IMR-90 (cell line): ENCODE measurements at regions not wholly inside any gene's neighbourhood (a gene's known extent, or its start where the extent isn't known, plus 50 kb on each side); places are given as distances from the start of the nearest gene placed in this dataset.

Source experiments
- ATAC-seq: fragments of 200-7000 bp; cut with Tn5 transposase; 2 replicates; pipeline ENCODE4 v1.9.1; 2020; ENCODE audit warnings: low read depth, mild to moderate bottlenecking, moderate library complexity
- BruUV-seq: library from RNA; stranded (reverse); fragments of 400-500 nt; replicated peaks from 2 replicates; lab custom pipeline; 2021; lab: Mats Ljungman, UMichigan
- CTCF ChIA-PET: fragments of 300-600 bp; formaldehyde crosslinking; extraction: SDS; loops from one replicate; lab custom pipeline; 2021; ENCODE audit warnings: antibody characterized with exemption; lab: Yijun Ruan, JAX
- POLR2A ChIA-PET: fragments of 300-600 bp; sonication (Branson Sonifier 250); formaldehyde crosslinking; loops from one replicate; lab custom pipeline; 2022; ENCODE audit warnings: antibody characterized with exemption; ENCODE audit not compliant: unreplicated experiment; lab: Charles Lee
- DNase-seq: peaks from one replicate; pipeline ENCODE4 v3.0.0; 2013
- H2AFZ ChIP-seq: replicated peaks from 2 replicates; pipeline ENCODE3; 2013; ENCODE audit warnings: low read length, mild to moderate bottlenecking; ENCODE audit not compliant: poor library complexity
- H2AK5ac ChIP-seq: 2 replicates; pipeline ENCODE4 v1.6.1; 2013; ENCODE audit warnings: low read depth, low read length, inconsistent platforms
- H2AK9ac ChIP-seq: replicated peaks from 2 replicates; pipeline ENCODE3; 2013; ENCODE audit warnings: mild to moderate bottlenecking, low read depth, low read length, moderate library complexity; ENCODE audit not compliant: poor library complexity
- H2BK120ac ChIP-seq: 2 replicates; pipeline ENCODE4 v1.6.1; 2013; ENCODE audit warnings: low read depth, low read length, inconsistent platforms
- H2BK15ac ChIP-seq: 3 replicates; pipeline ENCODE4 v1.6.1; 2013; ENCODE audit warnings: low read depth, low read length, inconsistent platforms
- H2BK20ac ChIP-seq: 2 replicates; pipeline ENCODE4 v1.6.1; 2013; ENCODE audit warnings: low read depth, mild to moderate bottlenecking, inconsistent platforms, low read length, moderate library complexity
- H2BK5ac ChIP-seq: 2 replicates; pipeline ENCODE4 v1.6.1; 2013; ENCODE audit warnings: mild to moderate bottlenecking, low read depth, low read length, inconsistent platforms; ENCODE audit not compliant: poor library complexity, severe bottlenecking
- H3K14ac ChIP-seq: replicated peaks from 2 replicates; pipeline ENCODE4 v1.6.1; 2013; ENCODE audit warnings: low read depth, low read length, inconsistent platforms
- H3K18ac ChIP-seq: 2 replicates; pipeline ENCODE4 v1.6.1; 2013; ENCODE audit warnings: low read depth, low read length, control low read depth
- H3K23ac ChIP-seq: 2 replicates; pipeline ENCODE4 v1.6.1; 2013; ENCODE audit warnings: low read depth, low read length, inconsistent platforms
- H3K27ac ChIP-seq: 2 replicates; pipeline ENCODE4 v1.5.1; 2013; ENCODE audit warnings: mild to moderate bottlenecking, control low read depth, low read length; ENCODE audit not compliant: insufficient read depth
- H3K27me3 ChIP-seq: 2 replicates; pipeline ENCODE4 v1.6.1; 2013; ENCODE audit warnings: low read length; ENCODE audit not compliant: control insufficient read depth, insufficient read depth
- H3K36me3 ChIP-seq: 2 replicates; pipeline ENCODE4 v1.6.1; 2013; ENCODE audit warnings: low read length, mixed read lengths; ENCODE audit not compliant: control insufficient read depth, insufficient read depth
- H3K4ac ChIP-seq: 2 replicates; pipeline ENCODE4 v1.6.1; 2013; ENCODE audit warnings: low read depth, low read length, inconsistent platforms
- H3K4me1 ChIP-seq: 2 replicates; pipeline ENCODE4 v1.6.1; 2013; ENCODE audit warnings: low read length, mixed read lengths; ENCODE audit not compliant: control insufficient read depth, insufficient read depth
- H3K4me2 ChIP-seq: 2 replicates; pipeline ENCODE4 v1.6.1; 2013; ENCODE audit warnings: low read depth, mild to moderate bottlenecking, control low read depth, low read length, moderate library complexity
- H3K4me3 ChIP-seq: 2 replicates; pipeline ENCODE4 v1.5.1; 2013; ENCODE audit warnings: low read depth, mild to moderate bottlenecking, control low read depth, low read length, moderate library complexity; ENCODE audit not compliant: insufficient read depth
- H3K56ac ChIP-seq: 2 replicates; pipeline ENCODE4 v1.6.1; 2013; ENCODE audit warnings: low read length, inconsistent platforms; ENCODE audit not compliant: insufficient read depth; ENCODE audit errors: extremely low read depth
- H3K79me1 ChIP-seq, 2 experiments: 2 replicates each; pipeline ENCODE4 v1.6.1; 2013; ENCODE audit warnings: low read length in 2 of 2, inconsistent platforms in 1 of 2, low read depth in 1 of 2
- H3K9ac ChIP-seq: 2 replicates; pipeline ENCODE4 v1.6.1; 2013; ENCODE audit warnings: low read depth, low read length, control low read depth
- H3K9me1 ChIP-seq: 2 replicates; pipeline ENCODE4 v1.6.1; 2013; ENCODE audit warnings: low read length, inconsistent platforms; ENCODE audit not compliant: insufficient read depth
- H3K9me3 ChIP-seq: 2 replicates; pipeline ENCODE4 v1.6.1; 2013; ENCODE audit warnings: low read length; ENCODE audit not compliant: control insufficient read depth, insufficient read depth
- H4K20me1 ChIP-seq: 2 replicates; pipeline ENCODE4 v1.6.1; 2013; ENCODE audit warnings: low read length, inconsistent platforms; ENCODE audit not compliant: insufficient read depth
- H4K5ac ChIP-seq: 2 replicates; pipeline ENCODE4 v1.6.1; 2013; ENCODE audit warnings: mild to moderate bottlenecking, low read depth, low read length, control low read depth
- H4K8ac ChIP-seq, 2 experiments: 2 replicates each; pipeline ENCODE4 v1.6.1; 2013; ENCODE audit warnings: low read depth in 2 of 2, low read length in 2 of 2, control low read depth in 1 of 2, inconsistent platforms in 1 of 2
- H4K91ac ChIP-seq: 2 replicates; pipeline ENCODE4 v1.6.1; 2013; ENCODE audit warnings: low read depth, low read length, inconsistent platforms; ENCODE audit not compliant: insufficient read depth
- BHLHE40 ChIP-seq: fragments of 150-350 bp; IDR thresholded peaks from 2 replicates; pipeline ENCODE4 v1.6.1; 2016; ENCODE audit warnings: mild to moderate bottlenecking, low read depth, low read length
- CEBPB ChIP-seq: IDR thresholded peaks from 2 replicates; pipeline ENCODE4 v1.6.1; 2012; ENCODE audit warnings: low read depth, low read length, improper control_type of control experiment
- CHD1 ChIP-seq: IDR thresholded peaks from 2 replicates; pipeline ENCODE4 v1.6.1; 2012; ENCODE audit warnings: low read depth, low read length, improper control_type of control experiment
- ELK1 ChIP-seq: fragments of 150-350 bp; IDR thresholded peaks from 2 replicates; pipeline ENCODE4 v1.6.1; 2016; ENCODE audit warnings: low read depth, mild to moderate bottlenecking, low read length, moderate library complexity, borderline replicate concordance
- FOS ChIP-seq: fragments of 150-350 bp; IDR thresholded peaks from 2 replicates; pipeline ENCODE4 v1.6.1; 2016; ENCODE audit warnings: low read depth, low read length
- MAFK ChIP-seq: IDR thresholded peaks from 2 replicates; pipeline ENCODE4 v1.6.1; 2012; ENCODE audit warnings: low read depth, low read length, improper control_type of control experiment
- MAZ ChIP-seq: IDR thresholded peaks from 2 replicates; pipeline ENCODE4 v1.6.1; 2012; ENCODE audit warnings: low read depth, mild to moderate bottlenecking, low read length, improper control_type of control experiment, moderate library complexity, borderline replicate concordance
- MXI1 ChIP-seq: IDR thresholded peaks from 2 replicates; pipeline ENCODE4 v1.6.1; 2012; ENCODE audit warnings: low read depth, mild to moderate bottlenecking, low read length, moderate library complexity, borderline replicate concordance
- NFE2L2 ChIP-seq: fragments of 150-350 bp; IDR thresholded peaks from 2 replicates; pipeline ENCODE4 v1.6.1; 2016; ENCODE audit warnings: low read depth, mild to moderate bottlenecking, low read length
- POLR2A ChIP-seq: IDR thresholded peaks from 2 replicates; pipeline ENCODE4 v1.6.1; 2012; ENCODE audit warnings: mild to moderate bottlenecking, low read depth, low read length
- RAD21 ChIP-seq: IDR thresholded peaks from 2 replicates; pipeline ENCODE4 v1.6.1; 2012; ENCODE audit warnings: low read length, improper control_type of control experiment
- RCOR1 ChIP-seq: IDR thresholded peaks from 2 replicates; pipeline ENCODE4 v1.6.1; 2012; ENCODE audit warnings: mild to moderate bottlenecking, low read length, improper control_type of control experiment; ENCODE audit not compliant: insufficient replicate concordance
- RFX5 ChIP-seq: IDR thresholded peaks from 2 replicates; pipeline ENCODE4 v1.8.0; 2012; ENCODE audit warnings: low read depth, mild to moderate bottlenecking, low read length, moderate library complexity
- SMC3 ChIP-seq: fragments of 150-350 bp; IDR thresholded peaks from 2 replicates; pipeline ENCODE4 v1.6.1; 2016; ENCODE audit warnings: low read depth, mild to moderate bottlenecking, antibody characterized with exemption, low read length, moderate library complexity
- USF2 ChIP-seq: fragments of 150-350 bp; IDR thresholded peaks from 2 replicates; pipeline ENCODE4 v1.6.1; 2017; ENCODE audit warnings: mild to moderate bottlenecking, antibody characterized with exemption, low read length, low read depth
- WGBS, 2 experiments: methylation state at CpG; one replicate each; pipeline versions ENCODE4 v1.1.5 to v1.1.7; 2013; ENCODE audit warnings: missing lambda C conversion rate in 2 of 2; ENCODE audit not compliant: insufficient read length in 1 of 2; ENCODE audit errors: extremely low coverage in 2 of 2; 5-methylcytosine and 5-hydroxymethylcytosine counted together
- dilution Hi-C: fragments of 300-500 bp; cut with HindIII; formaldehyde crosslinking; loops from one replicate; pipeline ENCODE4 v1.14.3; 2018; ENCODE audit warnings: low sequenced_read_pairs; ENCODE audit not compliant: unreplicated experiment
- in situ Hi-C: fragments of 300-500 bp; cut with MboI; formaldehyde crosslinking; loops from 3 replicates; pipeline ENCODE4 v1.14.3; 2019; ENCODE audit warnings: low sequenced_read_pairs, inconsistent platforms, mixed read lengths
- intact Hi-C: fragments of 100-400 bp; cut with micrococcal nuclease; formaldehyde crosslinking; loops from 2 replicates; pipeline ENCODE4 v1.10.0; 2022
- TF ChIP-seq, protein P1 (sequence below): conservative IDR thresholded peaks from 2 replicates; pipeline ENCODE4 v1.5.1; 2012; ENCODE audit warnings: mild to moderate bottlenecking, low read depth, low read length, improper control_type of control experiment

DNA sequence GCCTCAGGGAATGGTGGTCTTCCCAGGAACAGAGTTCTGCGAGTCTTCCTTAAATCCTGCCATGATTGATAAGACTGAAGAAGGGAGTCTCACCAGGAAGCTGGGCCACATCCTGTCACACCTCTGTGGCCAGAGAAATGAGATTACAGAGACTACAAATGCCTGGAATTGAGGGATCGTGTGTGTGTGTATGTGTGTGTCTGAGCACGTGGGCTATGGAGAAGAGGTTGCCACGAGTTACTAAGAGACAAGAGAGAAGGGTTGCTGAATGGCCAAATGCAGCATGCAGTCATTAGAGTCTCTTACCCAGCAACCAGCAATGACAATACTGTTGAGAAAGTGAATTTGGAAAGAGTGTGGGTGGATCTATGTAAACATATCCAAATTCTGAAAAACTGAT lies 443.1 kb downstream of the MFSD1 start:
- ChIA-PET POLR2A (no interaction called here), CTCF (no interaction called here)
- H3K79me1 ChIP-seq: no peaks in the 10 kb centered on the region
- H3K9me1 ChIP-seq: no peaks in the 10 kb centered on the region
- BruUV-seq: no TSS peak
- H2BK20ac ChIP-seq: no peak overlapping the region
- no peak overlapping the region for H4K8ac ChIP-seq
- no peak overlapping the region for H4K5ac ChIP-seq
- H3K4ac ChIP-seq: no peak overlapping the region
- no peak overlapping the region for H2BK5ac ChIP-seq
- no peak overlapping the region for H2AK9ac ChIP-seq
- no peak overlapping the region for H2BK120ac ChIP-seq
- no peak overlapping the region for H3K4me2 ChIP-seq
- no peak overlapping the region for H3K23ac ChIP-seq
- no peak overlapping the region for H3K56ac ChIP-seq
- ATAC-seq (no peak), DNase-seq (no peak)
- no peaks in the 10 kb centered on the region for H4K20me1 ChIP-seq
- H3K36me3 ChIP-seq: no peaks in the 10 kb centered on the region
- H3K9me3 ChIP-seq: no peaks in the 10 kb centered on the region
- no peak overlapping the region for H3K4me3 ChIP-seq
- H3K9ac ChIP-seq: no peak overlapping the region
- no peak overlapping the region for H2AK5ac ChIP-seq
- dilution Hi-C loops (no loop called here), intact Hi-C loops (no loop called here), in situ Hi-C loops (no loop called here)
- no peaks in the 10 kb centered on the region; the same call in 1 of the 2 replicates for H3K27me3 ChIP-seq
- no peaks in the 10 kb centered on the region for H3K4me1 ChIP-seq
- no peak overlapping the region for H2BK15ac ChIP-seq
- no peak overlapping the region for H3K27ac ChIP-seq
- H3K14ac ChIP-seq: no peak overlapping the region
- no peak for TF ChIP-seq NFE2L2
- no peak for TF ChIP-seq BHLHE40
- TF ChIP-seq MXI1: no peak
- no peak for TF ChIP-seq CHD1
- TF ChIP-seq RFX5: no peak
- TF ChIP-seq FOS: no peak
- TF ChIP-seq, protein P1, sequence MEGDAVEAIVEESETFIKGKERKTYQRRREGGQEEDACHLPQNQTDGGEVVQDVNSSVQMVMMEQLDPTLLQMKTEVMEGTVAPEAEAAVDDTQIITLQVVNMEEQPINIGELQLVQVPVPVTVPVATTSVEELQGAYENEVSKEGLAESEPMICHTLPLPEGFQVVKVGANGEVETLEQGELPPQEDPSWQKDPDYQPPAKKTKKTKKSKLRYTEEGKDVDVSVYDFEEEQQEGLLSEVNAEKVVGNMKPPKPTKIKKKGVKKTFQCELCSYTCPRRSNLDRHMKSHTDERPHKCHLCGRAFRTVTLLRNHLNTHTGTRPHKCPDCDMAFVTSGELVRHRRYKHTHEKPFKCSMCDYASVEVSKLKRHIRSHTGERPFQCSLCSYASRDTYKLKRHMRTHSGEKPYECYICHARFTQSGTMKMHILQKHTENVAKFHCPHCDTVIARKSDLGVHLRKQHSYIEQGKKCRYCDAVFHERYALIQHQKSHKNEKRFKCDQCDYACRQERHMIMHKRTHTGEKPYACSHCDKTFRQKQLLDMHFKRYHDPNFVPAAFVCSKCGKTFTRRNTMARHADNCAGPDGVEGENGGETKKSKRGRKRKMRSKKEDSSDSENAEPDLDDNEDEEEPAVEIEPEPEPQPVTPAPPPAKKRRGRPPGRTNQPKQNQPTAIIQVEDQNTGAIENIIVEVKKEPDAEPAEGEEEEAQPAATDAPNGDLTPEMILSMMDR: no peak
- TF ChIP-seq POLR2A: no peak
- TF ChIP-seq SMC3: no peak
- no peak for TF ChIP-seq MAFK
- no peak for TF ChIP-seq CEBPB
- no peak for TF ChIP-seq ELK1
- TF ChIP-seq MAZ: no peak
- no peak for TF ChIP-seq USF2
- no peak for TF ChIP-seq RCOR1
- TF ChIP-seq RAD21: no peak
- no peak overlapping the region for H3K18ac ChIP-seq
- no peak overlapping the region for H2AFZ ChIP-seq
- 14% methylated on average over 1 of the region's 4 CpGs; no CpG with 5 or more reads in 1 of the 2 experiments for WGBS, 2 experiments
- H4K91ac ChIP-seq: no peak overlapping the region
